Neural cell (in vitro differentiated cells): ENCODE measurements at regions not wholly inside any gene's neighbourhood (a gene's known extent, or its start where the extent isn't known, plus 50 kb on each side); places are given as distances from the start of the nearest gene placed in this dataset.

Experiments used
- H2AFZ ChIP-seq: fragments of 200-600, 300-800 bp; sonication (generic), shearing (Covaris generic); 2 replicates; pipeline ENCODE4 v1.6.0; 2014; ENCODE audit warnings: low read depth, mild to moderate bottlenecking, antibody characterized with exemption, low read length, moderate library complexity
- H3F3A ChIP-seq: fragments of 200-600 bp; shearing (Covaris generic); 2 replicates; pipeline ENCODE4 v1.6.1; 2016; ENCODE audit warnings: mild to moderate bottlenecking, moderate library complexity, mixed read lengths, antibody characterized with exemption, low read length; ENCODE audit not compliant: insufficient read depth, poor library complexity, severe bottlenecking
- H3K27ac ChIP-seq: fragments of 200-600, 300-800 bp; sonication (generic), shearing (Covaris generic); 2 replicates; pipeline ENCODE4 v1.5.1; 2014; ENCODE audit warnings: mild to moderate bottlenecking, low read length, moderate library complexity
- H3K27me3 ChIP-seq: fragments of 300-800, 200-600 bp; sonication (generic), shearing (Covaris generic); 2 replicates; pipeline ENCODE4 v1.6.0; 2014; ENCODE audit warnings: mild to moderate bottlenecking, low read depth, low read length, moderate library complexity; ENCODE audit not compliant: insufficient read depth
- H3K36me3 ChIP-seq: fragments of 300-800, 200-600 bp; sonication (generic), shearing (Covaris generic); 2 replicates; pipeline ENCODE4 v1.5.1; 2014; ENCODE audit warnings: mild to moderate bottlenecking, antibody characterized with exemption, low read length, moderate library complexity; ENCODE audit not compliant: insufficient read depth
- H3K4me2 ChIP-seq: fragments of 300-800, 200-600 bp; sonication (generic), shearing (Covaris generic); 2 replicates; pipeline ENCODE4 v1.6.0; 2014; ENCODE audit warnings: mild to moderate bottlenecking, low read length
- H3K4me3 ChIP-seq: fragments of 300-800, 200-600 bp; sonication (generic), shearing (Covaris generic); 2 replicates; pipeline ENCODE4 v1.5.1; 2014; ENCODE audit warnings: mild to moderate bottlenecking, low read length, moderate library complexity
- H3K79me2 ChIP-seq: fragments of 200-600 bp; shearing (Covaris generic); replicated peaks from 2 replicates; pipeline ENCODE4 v1.6.0; 2014; ENCODE audit warnings: mild to moderate bottlenecking, low read length, moderate library complexity; ENCODE audit not compliant: insufficient read depth
- H3K9ac ChIP-seq: fragments of 300-800, 200-600 bp; sonication (generic), shearing (Covaris generic); 2 replicates; pipeline ENCODE4 v1.6.1; 2016; ENCODE audit warnings: mild to moderate bottlenecking, low read length, mixed read lengths
- H3K9me2 ChIP-seq: fragments of 200-600 bp; shearing (Covaris generic); 2 replicates; pipeline ENCODE4 v1.6.1; 2016; ENCODE audit warnings: mild to moderate bottlenecking, low read length, mixed read lengths; ENCODE audit not compliant: insufficient read depth
- H3K9me3 ChIP-seq: fragments of 200-600, 300-800 bp; sonication (generic), shearing (Covaris generic); 2 replicates; pipeline ENCODE4 v1.6.1; 2016; ENCODE audit warnings: mild to moderate bottlenecking, mixed run types, low read length, moderate library complexity, mixed read lengths
- H4K20me1 ChIP-seq: fragments of 200-600 bp; shearing (Covaris generic); 2 replicates; pipeline ENCODE4 v1.6.1; 2016; ENCODE audit warnings: mild to moderate bottlenecking, mixed run types; ENCODE audit not compliant: insufficient read depth
- CTCF ChIP-seq: fragments of 450-650 bp; IDR thresholded peaks from 2 replicates; pipeline ENCODE4 v1.5.1; 2014; ENCODE audit warnings: antibody characterized with exemption, mild to moderate bottlenecking, moderate library complexity; ENCODE audit not compliant: poor library complexity, severe bottlenecking
- EP300 ChIP-seq: fragments of 450-650 bp; conservative IDR thresholded peaks from 2 replicates; pipeline ENCODE4 v1.6.1; 2014; ENCODE audit warnings: antibody characterized with exemption, mild to moderate bottlenecking, moderate library complexity; ENCODE audit not compliant: poor library complexity, severe bottlenecking
- EZH2 ChIP-seq: fragments of 200-600, 300-800 bp; shearing (Covaris generic), sonication (generic); IDR thresholded peaks from 2 replicates; pipeline ENCODE4 v1.6.1; 2014; ENCODE audit warnings: antibody characterized with exemption, low read length, borderline replicate concordance, mild to moderate bottlenecking; ENCODE audit not compliant: insufficient read depth, poor library complexity, severe bottlenecking
- MXI1 ChIP-seq: fragments of 450-650 bp; conservative IDR thresholded peaks from 2 replicates; pipeline ENCODE4 v1.6.1; 2014; ENCODE audit warnings: antibody characterized with exemption, mild to moderate bottlenecking; ENCODE audit not compliant: poor library complexity, severe bottlenecking
- POLR2AphosphoS5 ChIP-seq: IDR thresholded peaks from 2 replicates; pipeline ENCODE4 v1.6.1; 2012
- RAD21 ChIP-seq: fragments of 450-650 bp; conservative IDR thresholded peaks from 2 replicates; pipeline ENCODE4 v1.6.1; 2014; ENCODE audit warnings: antibody characterized with exemption, mild to moderate bottlenecking, moderate library complexity
- SMC3 ChIP-seq: fragments of 450-650 bp; conservative IDR thresholded peaks from 2 replicates; pipeline ENCODE4 v1.6.1; 2014; ENCODE audit warnings: antibody characterized with exemption, mild to moderate bottlenecking, moderate library complexity; ENCODE audit not compliant: poor library complexity
- TAF1 ChIP-seq: IDR thresholded peaks from 2 replicates; pipeline ENCODE4 v1.6.1; 2012; ENCODE audit warnings: low read depth
- TF ChIP-seq, protein P1 (sequence below): IDR thresholded peaks from 2 replicates; pipeline ENCODE4 v1.6.1; 2012; ENCODE audit warnings: borderline replicate concordance

DNA sequence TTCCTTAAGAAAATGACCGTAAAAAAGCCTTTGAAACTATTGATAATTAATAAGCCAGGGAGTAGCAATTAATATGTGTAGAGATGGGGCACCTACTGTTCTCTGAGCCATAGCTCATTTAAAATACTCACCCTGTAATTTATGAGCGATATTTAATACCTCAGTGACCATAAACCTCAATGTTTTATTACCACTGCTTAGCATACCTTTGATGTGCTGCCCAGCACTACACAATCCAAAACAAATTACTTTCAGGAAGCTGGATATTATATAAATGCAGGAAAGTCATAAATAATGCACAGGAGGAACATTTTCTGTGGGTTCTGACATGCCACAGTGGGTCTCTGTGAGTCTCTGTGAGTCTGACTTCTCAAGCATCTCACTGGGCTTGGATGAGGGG lies 166.1 kb upstream of the RPL34 start:
- Histone ChIP-seq H3K9me2 (no peaks in the 10 kb centered on the region), H3K36me3 (no peaks in the 10 kb centered on the region), H3F3A (no peaks in the 10 kb centered on the region), H4K20me1 (no peaks in the 10 kb centered on the region), H3K27me3 (no peaks in the 10 kb centered on the region), H3K27ac (no peak overlapping the region), H2AFZ (no peak overlapping the region), H3K79me2 (no peaks in the 10 kb centered on the region), H3K9me3 (no peaks in the 10 kb centered on the region), H3K4me3 (no peak overlapping the region), H3K9ac (no peak overlapping the region), H3K4me2 (no peak overlapping the region)
- TF ChIP-seq MXI1 (no peak), EZH2 (no peak), SMC3 (no peak), RAD21 (no peak), CTCF (no peak), POLR2AphosphoS5 (no peak), EP300 (no peak), TAF1 (no peak)
- TF ChIP-seq, protein P1, sequence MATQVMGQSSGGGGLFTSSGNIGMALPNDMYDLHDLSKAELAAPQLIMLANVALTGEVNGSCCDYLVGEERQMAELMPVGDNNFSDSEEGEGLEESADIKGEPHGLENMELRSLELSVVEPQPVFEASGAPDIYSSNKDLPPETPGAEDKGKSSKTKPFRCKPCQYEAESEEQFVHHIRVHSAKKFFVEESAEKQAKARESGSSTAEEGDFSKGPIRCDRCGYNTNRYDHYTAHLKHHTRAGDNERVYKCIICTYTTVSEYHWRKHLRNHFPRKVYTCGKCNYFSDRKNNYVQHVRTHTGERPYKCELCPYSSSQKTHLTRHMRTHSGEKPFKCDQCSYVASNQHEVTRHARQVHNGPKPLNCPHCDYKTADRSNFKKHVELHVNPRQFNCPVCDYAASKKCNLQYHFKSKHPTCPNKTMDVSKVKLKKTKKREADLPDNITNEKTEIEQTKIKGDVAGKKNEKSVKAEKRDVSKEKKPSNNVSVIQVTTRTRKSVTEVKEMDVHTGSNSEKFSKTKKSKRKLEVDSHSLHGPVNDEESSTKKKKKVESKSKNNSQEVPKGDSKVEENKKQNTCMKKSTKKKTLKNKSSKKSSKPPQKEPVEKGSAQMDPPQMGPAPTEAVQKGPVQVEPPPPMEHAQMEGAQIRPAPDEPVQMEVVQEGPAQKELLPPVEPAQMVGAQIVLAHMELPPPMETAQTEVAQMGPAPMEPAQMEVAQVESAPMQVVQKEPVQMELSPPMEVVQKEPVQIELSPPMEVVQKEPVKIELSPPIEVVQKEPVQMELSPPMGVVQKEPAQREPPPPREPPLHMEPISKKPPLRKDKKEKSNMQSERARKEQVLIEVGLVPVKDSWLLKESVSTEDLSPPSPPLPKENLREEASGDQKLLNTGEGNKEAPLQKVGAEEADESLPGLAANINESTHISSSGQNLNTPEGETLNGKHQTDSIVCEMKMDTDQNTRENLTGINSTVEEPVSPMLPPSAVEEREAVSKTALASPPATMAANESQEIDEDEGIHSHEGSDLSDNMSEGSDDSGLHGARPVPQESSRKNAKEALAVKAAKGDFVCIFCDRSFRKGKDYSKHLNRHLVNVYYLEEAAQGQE = no peak

DNA sequence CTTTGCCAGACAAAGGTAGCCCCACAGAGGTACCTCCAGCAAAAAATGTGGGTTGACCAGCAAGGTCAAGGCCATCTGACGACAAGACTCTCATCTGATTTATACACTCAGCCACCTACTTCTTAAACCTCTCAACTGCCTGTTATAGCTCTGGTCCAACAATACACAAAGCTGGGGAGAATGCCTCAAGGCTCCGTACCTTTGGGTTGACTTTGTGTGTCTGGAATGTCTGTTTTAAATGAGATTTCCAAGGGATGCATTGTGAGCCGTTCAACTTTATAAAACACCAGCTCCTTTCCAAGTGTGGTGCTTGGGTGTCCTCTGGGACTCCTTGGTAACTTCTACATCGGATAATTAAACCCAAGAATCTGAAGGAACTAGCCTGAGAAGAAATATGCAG lies 167.0 kb upstream of the RPL34 start:
- Histone ChIP-seq H3F3A (no peaks in the 10 kb centered on the region), H3K9me3 (no peaks in the 10 kb centered on the region), H4K20me1 (no peaks in the 10 kb centered on the region), H3K4me2 (no peak overlapping the region), H3K4me3 (no peak overlapping the region), H3K79me2 (no peaks in the 10 kb centered on the region), H2AFZ (no peak overlapping the region), H3K9me2 (no peaks in the 10 kb centered on the region), H3K27me3 (no peaks in the 10 kb centered on the region), H3K36me3 (no peaks in the 10 kb centered on the region), H3K9ac (no peak overlapping the region), H3K27ac (no peak overlapping the region)
- TF ChIP-seq, protein P1 = no peak
- no peak for TF ChIP-seq EP300
- no peak for TF ChIP-seq CTCF
- TF ChIP-seq SMC3 = no peak
- no peak for TF ChIP-seq MXI1
- TF ChIP-seq RAD21 = no peak
